ENCODE measurements at regions not wholly inside any gene's neighbourhood (a gene's known extent, or its start where the extent isn't known, plus 50 kb on each side); places are given as distances from the start of the nearest gene placed in this dataset.

DNA sequence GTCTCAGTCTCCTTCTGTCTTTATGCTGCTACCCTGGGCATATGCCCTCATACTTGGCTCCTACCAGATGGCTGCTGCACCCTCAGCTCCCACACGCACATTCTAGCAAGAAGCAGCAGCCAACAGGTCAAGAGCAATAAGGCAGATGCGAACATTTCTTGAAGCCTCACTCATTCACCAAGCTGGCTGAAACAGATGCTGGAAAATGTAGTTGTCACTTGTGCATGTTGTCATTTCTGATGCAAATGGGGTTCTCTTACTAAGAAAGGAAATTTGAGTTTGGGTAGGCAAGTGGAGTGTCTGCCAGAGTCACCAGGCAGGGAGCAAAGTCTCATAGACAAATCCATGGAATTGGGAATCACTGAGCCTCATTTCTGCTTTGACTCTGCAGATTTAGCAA, 57.4 kb upstream of the SORBS2 start:
- no peak for ATAC-seq (ENCODE audit: insufficient number of reproducible peaks, low FRiP score, low read depth)
- peak overlapping the region; percentile 29 to 78 for H3K27ac ChIP-seq

DNA sequence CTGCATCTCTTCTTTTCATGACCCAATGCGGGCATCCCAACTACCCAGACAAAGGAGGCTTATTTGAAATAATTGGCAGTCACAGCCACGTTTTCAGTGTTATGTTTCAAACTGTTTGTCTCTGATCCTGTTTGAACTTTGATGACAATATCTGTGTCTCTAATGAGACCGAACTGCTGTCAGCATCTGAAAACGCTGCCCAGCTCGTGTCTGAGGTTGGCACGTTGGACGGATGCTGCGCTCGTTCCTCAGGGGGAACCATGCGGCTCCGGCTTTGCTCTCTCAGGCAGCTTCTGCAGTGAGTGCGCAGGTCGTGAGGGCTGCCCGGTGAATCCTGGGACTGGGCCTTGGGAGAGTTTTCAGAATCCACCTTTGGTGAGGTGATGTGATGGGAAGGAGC, 58.4 kb upstream of the SORBS2 start:
- DNase-seq (ENCODE audit: low spot score), result no peak
- Histone ChIP-seq H3K9me3 (no peaks in the 10 kb centered on the region), H3K27ac (no peak overlapping the region), H3K4me3 (no peak overlapping the region), H3K36me3 (no peaks in the 10 kb centered on the region), H3K4me1 (ENCODE audit: control insufficient read depth in 1 of 2, low read depth in 2 of 2) (peaks cover 21 to 29% of the 10 kb centered on the region in 2 donors), H3K27me3 (replicated peaks; ENCODE audit: insufficient read depth) (no peaks in the 10 kb centered on the region)
- no peak for ATAC-seq (ENCODE audit: insufficient number of reproducible peaks, low FRiP score, low read depth)
- TF ChIP-seq, protein P1, sequence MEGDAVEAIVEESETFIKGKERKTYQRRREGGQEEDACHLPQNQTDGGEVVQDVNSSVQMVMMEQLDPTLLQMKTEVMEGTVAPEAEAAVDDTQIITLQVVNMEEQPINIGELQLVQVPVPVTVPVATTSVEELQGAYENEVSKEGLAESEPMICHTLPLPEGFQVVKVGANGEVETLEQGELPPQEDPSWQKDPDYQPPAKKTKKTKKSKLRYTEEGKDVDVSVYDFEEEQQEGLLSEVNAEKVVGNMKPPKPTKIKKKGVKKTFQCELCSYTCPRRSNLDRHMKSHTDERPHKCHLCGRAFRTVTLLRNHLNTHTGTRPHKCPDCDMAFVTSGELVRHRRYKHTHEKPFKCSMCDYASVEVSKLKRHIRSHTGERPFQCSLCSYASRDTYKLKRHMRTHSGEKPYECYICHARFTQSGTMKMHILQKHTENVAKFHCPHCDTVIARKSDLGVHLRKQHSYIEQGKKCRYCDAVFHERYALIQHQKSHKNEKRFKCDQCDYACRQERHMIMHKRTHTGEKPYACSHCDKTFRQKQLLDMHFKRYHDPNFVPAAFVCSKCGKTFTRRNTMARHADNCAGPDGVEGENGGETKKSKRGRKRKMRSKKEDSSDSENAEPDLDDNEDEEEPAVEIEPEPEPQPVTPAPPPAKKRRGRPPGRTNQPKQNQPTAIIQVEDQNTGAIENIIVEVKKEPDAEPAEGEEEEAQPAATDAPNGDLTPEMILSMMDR (IDR thresholded peaks at IDR 0.05), result no peak

More for the DNA sequence above, 57.4 kb upstream of the SORBS2 start:
- DNase-seq (ENCODE audit: low spot score), result no peak
- Histone ChIP-seq H3K4me1 (ENCODE audit: control insufficient read depth in 1 of 2, low read depth in 2 of 2) (peaks cover 18 to 30% of the 10 kb centered on the region in 2 donors), H3K4me3 (no peak overlapping the region), H3K9me3 (no peaks in the 10 kb centered on the region), H3K27me3 (replicated peaks; ENCODE audit: insufficient read depth) (no peaks in the 10 kb centered on the region), H3K36me3 (no peaks in the 10 kb centered on the region)
- TF ChIP-seq, protein P1 (IDR thresholded peaks at IDR 0.05), result no peak

DNA sequence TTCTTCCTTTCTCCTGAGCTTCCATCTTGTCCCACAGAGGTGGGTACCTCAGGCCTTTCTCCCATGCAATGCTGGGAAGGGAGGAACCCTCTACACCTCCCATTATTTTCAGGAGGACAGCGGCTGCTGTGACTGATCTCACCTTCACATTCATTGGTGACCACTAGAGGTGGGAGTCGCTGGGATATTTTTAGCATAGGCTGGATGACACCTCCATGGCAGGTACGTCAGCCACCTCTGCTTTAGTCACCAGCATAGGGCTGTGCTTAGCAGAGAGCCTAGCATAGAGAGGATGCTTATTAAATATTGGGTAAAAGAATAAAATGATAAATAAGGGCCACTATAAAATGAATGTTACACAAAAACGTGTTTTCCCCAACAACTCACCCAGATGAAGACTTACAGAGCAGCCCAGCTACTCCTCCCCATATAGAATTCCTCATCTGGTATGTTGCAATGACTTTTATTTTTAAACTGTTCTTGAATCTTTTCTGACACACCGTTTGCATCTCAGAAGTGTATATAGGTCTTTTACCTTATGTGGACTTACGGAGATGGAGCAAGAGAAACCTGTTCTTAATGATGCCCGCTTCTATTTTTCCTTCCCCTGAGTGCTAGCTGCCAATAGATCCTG, 60.9 kb upstream of the SORBS2 start:
- H3K4me3 ChIP-seq, result no peak overlapping the region
- no peaks in the 10 kb centered on the region for H3K9me3 ChIP-seq
- TF ChIP-seq, protein P1 (IDR thresholded peaks at IDR 0.05), result no peak
- no peaks in the 10 kb centered on the region for H3K27me3 ChIP-seq (replicated peaks; ENCODE audit: insufficient read depth)
- H3K36me3 ChIP-seq, result no peaks in the 10 kb centered on the region
- DNase-seq (ENCODE audit: low spot score), result no peak
- H3K27ac ChIP-seq, result no peak overlapping the region
- H3K4me1 ChIP-seq (ENCODE audit: control insufficient read depth in 1 of 2, low read depth in 2 of 2), result peaks cover 15 to 19% of the 10 kb centered on the region in 2 donors
- ATAC-seq (ENCODE audit: insufficient number of reproducible peaks, low FRiP score, low read depth), result no peak

DNA sequence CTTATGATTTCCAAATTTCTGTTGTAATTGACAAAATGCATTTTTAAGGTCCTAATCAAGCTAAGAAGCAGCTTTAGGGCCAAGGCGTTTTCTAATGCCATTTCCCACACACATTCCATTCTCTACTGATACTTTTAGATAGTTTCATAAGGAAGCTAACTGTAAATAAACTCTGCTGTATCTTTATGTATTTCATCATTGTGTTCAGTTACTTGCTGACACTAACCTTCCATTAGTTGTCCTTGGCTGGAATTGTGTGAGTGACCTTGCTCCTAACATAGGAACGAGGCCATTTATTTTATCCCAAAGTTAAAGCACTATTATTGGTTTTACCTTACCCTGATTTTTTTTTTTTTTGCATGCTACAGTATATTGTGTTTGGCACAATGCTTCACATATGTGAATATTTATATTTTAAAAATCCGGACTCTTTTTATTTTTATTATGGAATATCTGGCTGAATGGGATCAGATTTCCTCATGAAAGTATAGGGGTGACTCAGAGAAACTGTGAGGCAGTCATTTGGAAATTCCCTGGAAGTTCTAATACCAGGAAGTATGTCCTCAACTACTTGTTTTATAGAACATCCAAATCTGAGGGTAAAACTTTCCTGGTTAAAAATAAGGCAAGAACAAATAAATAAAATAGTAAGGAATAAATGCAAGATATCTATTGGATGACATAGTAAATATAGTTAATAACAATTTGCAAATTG, 62.7 kb upstream of the SORBS2 start:
- no peak for ATAC-seq (ENCODE audit: insufficient number of reproducible peaks, low FRiP score, low read depth)
- H3K27me3 ChIP-seq (replicated peaks; ENCODE audit: insufficient read depth), result no peaks in the 10 kb centered on the region

DNA sequence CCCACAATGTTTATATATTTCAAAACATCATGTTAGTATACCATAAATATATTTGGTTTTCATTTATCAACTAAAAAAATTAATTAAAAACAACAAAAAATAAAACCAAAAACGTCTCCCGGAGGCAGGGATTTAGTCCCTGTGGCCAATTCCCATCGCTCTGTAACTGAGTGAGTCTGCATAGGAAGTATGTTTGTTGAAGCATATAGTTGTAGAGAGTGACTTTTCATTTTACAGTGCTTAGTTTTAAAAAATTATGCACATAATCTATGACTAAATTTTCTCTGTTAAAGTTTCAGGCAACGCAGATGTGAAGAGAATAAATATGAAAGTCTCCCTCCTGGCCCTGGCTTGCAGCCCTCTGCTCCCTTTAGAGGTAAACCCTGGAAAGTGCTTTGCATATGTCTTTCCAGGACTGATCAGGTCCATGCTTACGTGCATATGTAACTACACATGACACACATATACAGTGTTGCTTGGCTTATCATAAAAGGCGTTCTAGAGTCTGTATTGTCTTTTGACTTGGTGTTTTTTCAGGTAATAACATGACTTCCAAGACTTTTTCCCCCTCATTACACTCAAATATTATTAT, 63.4 kb upstream of the SORBS2 start:
- Histone ChIP-seq H3K4me1 (ENCODE audit: control insufficient read depth in 1 of 2, low read depth in 2 of 2) (peaks cover 4 to 5% of the 10 kb centered on the region in 2 donors), H3K36me3 (no peaks in the 10 kb centered on the region), H3K9me3 (no peaks in the 10 kb centered on the region), H3K4me3 (no peak overlapping the region), H3K27me3 (replicated peaks; ENCODE audit: insufficient read depth) (no peaks in the 10 kb centered on the region), H3K27ac (no peak overlapping the region)
- TF ChIP-seq, protein P1 (IDR thresholded peaks at IDR 0.05), result no peak
- no peak for DNase-seq (ENCODE audit: low spot score)
- no peak for ATAC-seq (ENCODE audit: insufficient number of reproducible peaks, low FRiP score, low read depth)

More for the DNA sequence above, 62.7 kb upstream of the SORBS2 start:
- TF ChIP-seq, protein P1 (IDR thresholded peaks at IDR 0.05), result no peak
- no peak for DNase-seq (ENCODE audit: low spot score)
- Histone ChIP-seq H3K27ac (no peak overlapping the region), H3K4me1 (ENCODE audit: control insufficient read depth in 1 of 2, low read depth in 2 of 2) (peaks cover 4 to 5% of the 10 kb centered on the region in 2 donors), H3K4me3 (no peak overlapping the region), H3K36me3 (no peaks in the 10 kb centered on the region), H3K9me3 (no peaks in the 10 kb centered on the region)

Measured in thoracic aorta (tissue), 2 donors.